Lower leg skin (tissue), 3 donors: ENCODE measurements at regions not wholly inside any gene's neighbourhood (a gene's known extent, or its start where the extent isn't known, plus 50 kb on each side); places are given as distances from the start of the nearest gene placed in this dataset.

Experiments
- POLR2A ChIP-seq, 2 donors: fragments of 450-650 bp; IDR thresholded peaks; one replicate each; pipeline ENCODE4 v1.6.1; 2016 to 2017; ENCODE audit warnings: antibody characterized with exemption in 2 of 2, mild to moderate bottlenecking in 1 of 2, moderate library complexity in 1 of 2
- TF ChIP-seq, protein P1 (sequence below), 3 donors: fragments of 450-650 bp; IDR thresholded peaks; one replicate each; pipeline ENCODE4 v1.5.1; 2016; ENCODE audit warnings: antibody characterized with exemption in 3 of 3, mild to moderate bottlenecking in 3 of 3, moderate library complexity in 2 of 3

DNA sequence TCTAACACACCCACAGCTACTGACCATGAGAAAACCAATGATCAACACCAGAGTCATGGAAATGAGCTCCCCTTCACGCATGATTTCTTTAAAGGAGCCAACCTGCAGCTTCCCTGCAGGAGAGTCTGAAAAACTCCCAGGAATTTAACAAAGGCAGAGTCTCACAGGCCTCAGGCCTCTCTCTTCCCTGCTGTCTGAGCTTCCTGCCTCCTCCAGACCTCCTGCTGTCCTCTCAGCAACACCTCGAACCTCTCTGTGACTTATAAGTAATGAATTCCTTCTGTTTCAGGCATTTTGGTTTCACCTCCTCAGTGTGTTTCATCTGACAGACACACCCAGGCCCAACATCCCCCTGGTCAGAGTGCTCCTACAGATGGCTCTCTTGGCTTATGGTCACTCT lies 1044.4 kb downstream of the UQCRFS1 start:
- TF ChIP-seq, protein P1, sequence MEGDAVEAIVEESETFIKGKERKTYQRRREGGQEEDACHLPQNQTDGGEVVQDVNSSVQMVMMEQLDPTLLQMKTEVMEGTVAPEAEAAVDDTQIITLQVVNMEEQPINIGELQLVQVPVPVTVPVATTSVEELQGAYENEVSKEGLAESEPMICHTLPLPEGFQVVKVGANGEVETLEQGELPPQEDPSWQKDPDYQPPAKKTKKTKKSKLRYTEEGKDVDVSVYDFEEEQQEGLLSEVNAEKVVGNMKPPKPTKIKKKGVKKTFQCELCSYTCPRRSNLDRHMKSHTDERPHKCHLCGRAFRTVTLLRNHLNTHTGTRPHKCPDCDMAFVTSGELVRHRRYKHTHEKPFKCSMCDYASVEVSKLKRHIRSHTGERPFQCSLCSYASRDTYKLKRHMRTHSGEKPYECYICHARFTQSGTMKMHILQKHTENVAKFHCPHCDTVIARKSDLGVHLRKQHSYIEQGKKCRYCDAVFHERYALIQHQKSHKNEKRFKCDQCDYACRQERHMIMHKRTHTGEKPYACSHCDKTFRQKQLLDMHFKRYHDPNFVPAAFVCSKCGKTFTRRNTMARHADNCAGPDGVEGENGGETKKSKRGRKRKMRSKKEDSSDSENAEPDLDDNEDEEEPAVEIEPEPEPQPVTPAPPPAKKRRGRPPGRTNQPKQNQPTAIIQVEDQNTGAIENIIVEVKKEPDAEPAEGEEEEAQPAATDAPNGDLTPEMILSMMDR (IDR thresholded peaks at IDR 0.05): no peak
- no peak for TF ChIP-seq POLR2A (IDR thresholded peaks at IDR 0.05)
